Thoracic aorta (tissue), 2 donors: ENCODE measurements at regions not wholly inside any gene's neighbourhood (a gene's known extent, or its start where the extent isn't known, plus 50 kb on each side); places are given as distances from the start of the nearest gene placed in this dataset.

Source experiments
- ATAC-seq: fragments of 150-250 bp; one replicate; pipeline ENCODE4 v1.8.0; 2017; ENCODE audit warnings: low read depth; ENCODE audit not compliant: insufficient number of reproducible peaks, low FRiP score
- DNase-seq: peaks from one replicate; pipeline ENCODE4 v3.0.0-alpha.2; 2020; ENCODE audit warnings: low spot score
- H3K27ac ChIP-seq, 2 donors: fragments of 200-600 bp; sonication (generic); 1 replicate in 1 of 2; 2 replicates in 1 of 2; pipeline ENCODE4 v1.5.1; 2016; ENCODE audit warnings: mild to moderate bottlenecking in 2 of 2, moderate library complexity in 2 of 2
- H3K27me3 ChIP-seq: fragments of 200-600 bp; sonication (generic); replicated peaks from 2 replicates; pipeline ENCODE4 v1.6.0; 2016; ENCODE audit warnings: mild to moderate bottlenecking; ENCODE audit not compliant: insufficient read depth
- H3K36me3 ChIP-seq: fragments of 200-600 bp; sonication (generic); one replicate; pipeline ENCODE4 v1.5.1; 2016
- H3K4me1 ChIP-seq, 2 donors: fragments of 200-600 bp; sonication (generic); 1 replicate in 1 of 2; 2 replicates in 1 of 2; pipeline versions ENCODE4 v1.5.1 to v1.6.0; 2016; ENCODE audit warnings: low read depth in 2 of 2, mild to moderate bottlenecking in 1 of 2; ENCODE audit not compliant: control insufficient read depth in 1 of 2
- H3K4me3 ChIP-seq: fragments of 200-600 bp; sonication (generic); 2 replicates; pipeline ENCODE4 v1.5.1; 2016; ENCODE audit warnings: mild to moderate bottlenecking
- H3K9me3 ChIP-seq: fragments of 200-600 bp; sonication (generic); 2 replicates; pipeline ENCODE4 v1.5.1; 2016
- TF ChIP-seq, protein P1 (sequence below): fragments of 200-600 bp; sonication (generic); IDR thresholded peaks from one replicate; pipeline ENCODE4 v1.5.1; 2019; ENCODE audit warnings: antibody characterized with exemption

- H3K27ac ChIP-seq, result no peak overlapping the region
- no peaks in the 10 kb centered on the region for H3K27me3 ChIP-seq
- no peaks in the 10 kb centered on the region for H3K36me3 ChIP-seq
- ATAC-seq (no peak), DNase-seq (no peak)
- H3K4me3 ChIP-seq, result no peak overlapping the region
- TF ChIP-seq, protein P1, sequence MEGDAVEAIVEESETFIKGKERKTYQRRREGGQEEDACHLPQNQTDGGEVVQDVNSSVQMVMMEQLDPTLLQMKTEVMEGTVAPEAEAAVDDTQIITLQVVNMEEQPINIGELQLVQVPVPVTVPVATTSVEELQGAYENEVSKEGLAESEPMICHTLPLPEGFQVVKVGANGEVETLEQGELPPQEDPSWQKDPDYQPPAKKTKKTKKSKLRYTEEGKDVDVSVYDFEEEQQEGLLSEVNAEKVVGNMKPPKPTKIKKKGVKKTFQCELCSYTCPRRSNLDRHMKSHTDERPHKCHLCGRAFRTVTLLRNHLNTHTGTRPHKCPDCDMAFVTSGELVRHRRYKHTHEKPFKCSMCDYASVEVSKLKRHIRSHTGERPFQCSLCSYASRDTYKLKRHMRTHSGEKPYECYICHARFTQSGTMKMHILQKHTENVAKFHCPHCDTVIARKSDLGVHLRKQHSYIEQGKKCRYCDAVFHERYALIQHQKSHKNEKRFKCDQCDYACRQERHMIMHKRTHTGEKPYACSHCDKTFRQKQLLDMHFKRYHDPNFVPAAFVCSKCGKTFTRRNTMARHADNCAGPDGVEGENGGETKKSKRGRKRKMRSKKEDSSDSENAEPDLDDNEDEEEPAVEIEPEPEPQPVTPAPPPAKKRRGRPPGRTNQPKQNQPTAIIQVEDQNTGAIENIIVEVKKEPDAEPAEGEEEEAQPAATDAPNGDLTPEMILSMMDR, result no peak
- H3K4me1 ChIP-seq, result no peaks in the 10 kb centered on the region
- H3K9me3 ChIP-seq, result peaks cover 6% of the 10 kb centered on the region
Observed at GRCh38 chr13:97079726-97080125, 85.5 kb upstream of the OXGR1 start.

DNA sequence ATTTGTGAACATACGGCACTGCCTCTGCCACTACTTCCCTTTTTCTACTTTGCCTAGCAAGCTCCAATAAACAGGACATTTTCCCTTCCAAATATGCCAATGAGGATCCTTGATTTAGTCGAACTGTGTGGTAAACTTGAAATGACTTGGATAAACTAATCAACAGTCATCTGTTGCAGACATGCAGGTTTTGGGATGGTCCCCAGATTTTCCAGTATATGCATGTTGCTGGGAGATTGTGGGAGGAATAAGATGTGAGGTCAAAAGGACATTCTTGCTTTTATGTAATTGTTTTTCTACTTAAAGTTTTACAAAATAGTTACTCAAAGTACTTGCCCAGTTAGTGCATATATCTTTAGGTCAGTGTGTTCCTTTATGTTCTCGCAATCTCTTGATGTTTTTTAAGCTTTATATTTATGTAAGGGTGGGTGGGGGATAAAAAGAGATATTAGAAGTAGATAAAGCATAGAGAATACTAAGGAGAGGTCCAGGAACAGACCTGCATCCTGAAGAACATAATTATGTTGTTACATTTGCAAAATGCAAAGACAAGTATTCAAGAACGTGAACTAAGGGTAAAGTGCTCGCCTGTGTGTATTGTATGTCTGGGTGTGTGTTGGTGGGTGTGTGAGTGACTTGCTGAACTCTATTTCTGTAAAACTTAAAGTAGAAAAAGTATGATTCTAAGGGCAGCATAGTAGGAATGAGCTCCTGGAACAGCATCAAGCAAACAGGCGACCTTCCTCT is 88.4 kb upstream of the OXGR1 start:
- Histone ChIP-seq H3K4me1 (no peaks in the 10 kb centered on the region), H3K9me3 (peaks cover 3% of the 10 kb centered on the region), H3K27ac (no peak overlapping the region), H3K27me3 (no peaks in the 10 kb centered on the region), H3K36me3 (no peaks in the 10 kb centered on the region), H3K4me3 (no peak overlapping the region)
- TF ChIP-seq, protein P1, result no peak
- no peak for ATAC-seq
- DNase-seq, result no peak

DNA sequence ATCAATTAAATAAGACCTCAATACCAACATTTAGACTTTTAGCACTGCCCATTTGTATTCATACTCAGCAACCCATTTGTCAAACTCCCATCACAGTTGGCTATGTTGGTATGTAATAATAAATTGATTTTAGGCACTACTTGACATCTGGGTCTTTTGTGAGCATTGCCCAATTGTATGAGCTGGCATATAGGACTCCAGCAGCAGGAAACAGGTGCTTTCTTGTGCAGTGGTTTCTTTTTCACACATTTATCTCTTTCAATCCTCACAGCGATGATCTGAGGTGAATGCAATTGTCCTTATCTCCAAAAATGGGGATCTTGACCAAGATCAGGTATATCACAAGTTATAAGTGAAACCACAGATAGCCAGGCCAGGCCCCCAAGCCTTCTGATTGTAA is 96.9 kb upstream of the OXGR1 start:
- TF ChIP-seq, protein P1, result no peak
- H3K36me3 ChIP-seq, result no peaks in the 10 kb centered on the region
- ATAC-seq (no peak), DNase-seq (no peak)
- H3K27me3 ChIP-seq, result no peaks in the 10 kb centered on the region
- H3K4me3 ChIP-seq, result no peak overlapping the region
- no peak overlapping the region for H3K27ac ChIP-seq
- peaks cover 3% of the 10 kb centered on the region for H3K9me3 ChIP-seq
- no peaks in the 10 kb centered on the region for H3K4me1 ChIP-seq

- no peak for DNase-seq
- no peaks in the 10 kb centered on the region for H3K36me3 ChIP-seq
- no peak overlapping the region for H3K4me3 ChIP-seq
- H3K9me3 ChIP-seq, result no peaks in the 10 kb centered on the region
- H3K4me1 ChIP-seq, result peaks cover 0 to 7% of the 10 kb centered on the region in 2 donors
- ATAC-seq, result no peak
- no peaks in the 10 kb centered on the region for H3K27me3 ChIP-seq
- H3K27ac ChIP-seq, result no peak overlapping the region
- TF ChIP-seq, protein P1, result no peak
Observed at GRCh38 chr13:97100821-97101220, 106.5 kb upstream of the OXGR1 start.

DNA sequence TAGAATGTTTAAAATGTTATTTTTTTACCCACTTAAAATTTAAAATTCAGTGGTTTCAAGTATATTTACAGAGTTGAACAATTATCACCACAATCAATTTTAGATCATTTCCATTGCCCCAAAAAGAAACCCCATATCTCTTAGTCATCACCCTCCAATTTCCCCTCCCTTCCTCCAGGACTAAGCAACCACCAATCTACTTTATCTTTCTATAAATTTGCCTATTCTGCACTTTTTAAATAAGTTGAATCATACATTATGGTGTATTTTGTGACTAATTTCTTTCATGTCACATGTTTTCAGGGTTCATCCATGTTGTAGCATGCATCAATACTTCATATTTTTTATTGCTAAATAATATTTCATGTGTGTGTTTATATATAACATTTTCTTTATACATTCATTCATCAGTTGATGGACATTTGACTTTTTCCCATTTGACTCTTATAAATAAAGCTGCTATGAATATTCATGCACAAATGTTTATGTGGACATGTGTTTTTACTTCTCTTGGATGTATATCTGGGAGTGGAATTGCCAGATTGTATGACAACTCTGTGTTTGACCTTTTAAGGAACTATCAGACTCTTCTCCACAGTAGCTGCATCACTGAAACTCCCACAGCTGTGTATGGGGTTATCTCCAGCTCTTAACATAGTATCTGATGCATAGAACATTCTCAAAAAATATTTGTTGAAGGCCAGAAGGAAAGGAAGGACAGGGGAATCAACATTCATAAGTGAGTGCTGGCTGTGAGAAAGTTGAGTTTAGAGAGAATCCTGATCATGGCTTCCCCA is 107.8 kb upstream of the OXGR1 start:
- Histone ChIP-seq H3K27ac (no peak overlapping the region), H3K9me3 (no peaks in the 10 kb centered on the region), H3K4me1 (peaks cover 6 to 19% of the 10 kb centered on the region in 2 donors), H3K36me3 (no peaks in the 10 kb centered on the region), H3K4me3 (no peak overlapping the region), H3K27me3 (no peaks in the 10 kb centered on the region)
- ATAC-seq (no peak), DNase-seq (no peak)
- TF ChIP-seq, protein P1, result no peak
